ENCODE measurements at regions not wholly inside any gene's neighbourhood (a gene's known extent, or its start where the extent isn't known, plus 50 kb on each side); places are given as distances from the start of the nearest gene placed in this dataset.

DNA sequence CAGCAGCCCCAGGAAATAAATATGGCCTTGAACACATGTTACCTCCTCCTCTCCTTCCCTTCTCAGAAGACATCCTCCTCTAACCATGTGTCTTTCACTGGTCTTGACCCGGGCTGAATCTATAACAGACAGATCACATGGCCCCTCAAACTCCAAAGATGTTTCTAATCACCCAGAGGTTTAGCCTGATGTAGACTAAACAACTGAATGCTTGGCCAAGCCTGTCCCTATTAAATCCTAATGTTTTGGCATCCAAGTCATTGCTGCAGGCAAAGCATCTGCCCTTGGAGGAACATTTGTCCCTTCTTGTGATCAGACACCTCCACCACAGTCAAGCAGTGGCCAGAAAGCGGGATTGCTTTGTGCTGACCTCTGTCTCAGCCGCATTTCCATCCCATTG lies 65.5 kb downstream of the ANKRD60 start:
- no peak for DNase-seq (ENCODE audit: low read depth)
- TF ChIP-seq, protein P1, sequence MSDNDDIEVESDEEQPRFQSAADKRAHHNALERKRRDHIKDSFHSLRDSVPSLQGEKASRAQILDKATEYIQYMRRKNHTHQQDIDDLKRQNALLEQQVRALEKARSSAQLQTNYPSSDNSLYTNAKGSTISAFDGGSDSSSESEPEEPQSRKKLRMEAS (IDR thresholded peaks at IDR 0.05; ENCODE audit: low read depth, low read length): no peak
- no peak for TF ChIP-seq POLR2A (IDR thresholded peaks at IDR 0.05; ENCODE audit: extremely low read depth, insufficient read length)
- TF ChIP-seq MYC (IDR thresholded peaks at IDR 0.05; ENCODE audit: low read depth, low read length): no peak
- TF ChIP-seq, protein P2, sequence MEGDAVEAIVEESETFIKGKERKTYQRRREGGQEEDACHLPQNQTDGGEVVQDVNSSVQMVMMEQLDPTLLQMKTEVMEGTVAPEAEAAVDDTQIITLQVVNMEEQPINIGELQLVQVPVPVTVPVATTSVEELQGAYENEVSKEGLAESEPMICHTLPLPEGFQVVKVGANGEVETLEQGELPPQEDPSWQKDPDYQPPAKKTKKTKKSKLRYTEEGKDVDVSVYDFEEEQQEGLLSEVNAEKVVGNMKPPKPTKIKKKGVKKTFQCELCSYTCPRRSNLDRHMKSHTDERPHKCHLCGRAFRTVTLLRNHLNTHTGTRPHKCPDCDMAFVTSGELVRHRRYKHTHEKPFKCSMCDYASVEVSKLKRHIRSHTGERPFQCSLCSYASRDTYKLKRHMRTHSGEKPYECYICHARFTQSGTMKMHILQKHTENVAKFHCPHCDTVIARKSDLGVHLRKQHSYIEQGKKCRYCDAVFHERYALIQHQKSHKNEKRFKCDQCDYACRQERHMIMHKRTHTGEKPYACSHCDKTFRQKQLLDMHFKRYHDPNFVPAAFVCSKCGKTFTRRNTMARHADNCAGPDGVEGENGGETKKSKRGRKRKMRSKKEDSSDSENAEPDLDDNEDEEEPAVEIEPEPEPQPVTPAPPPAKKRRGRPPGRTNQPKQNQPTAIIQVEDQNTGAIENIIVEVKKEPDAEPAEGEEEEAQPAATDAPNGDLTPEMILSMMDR (IDR thresholded peaks at IDR 0.05; ENCODE audit: low read depth, low read length): no peak
- H3K4me3 ChIP-seq (ENCODE audit: low read depth, low read length): no peak overlapping the region

DNA sequence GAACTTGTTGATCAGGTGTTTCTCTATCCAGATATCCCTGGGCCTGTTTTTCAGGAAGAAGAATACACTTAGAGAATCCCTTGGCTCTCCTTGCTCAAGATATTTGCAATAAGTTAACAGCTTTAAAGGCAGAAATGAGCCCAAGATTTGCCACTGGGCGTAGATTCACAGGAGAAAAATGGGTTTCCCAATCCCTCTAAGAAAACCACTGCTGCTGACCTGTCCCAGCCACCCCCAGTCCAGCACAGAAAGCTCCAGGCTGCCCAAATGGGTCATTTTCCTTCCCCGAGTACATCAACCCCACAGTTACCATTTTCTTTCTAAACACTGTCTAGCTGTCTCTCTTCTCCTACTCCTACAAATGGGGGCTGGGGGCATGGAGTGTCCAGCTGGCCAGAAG lies 67.3 kb downstream of the ANKRD60 start:
- no peak overlapping the region for H3K4me3 ChIP-seq (ENCODE audit: low read depth, low read length)
- TF ChIP-seq, protein P1 (IDR thresholded peaks at IDR 0.05; ENCODE audit: low read depth, low read length): no peak
- TF ChIP-seq MYC (IDR thresholded peaks at IDR 0.05; ENCODE audit: low read depth, low read length): no peak
- TF ChIP-seq POLR2A (IDR thresholded peaks at IDR 0.05; ENCODE audit: extremely low read depth, insufficient read length): no peak
- TF ChIP-seq, protein P2 (IDR thresholded peaks at IDR 0.05; ENCODE audit: low read depth, low read length): no peak
- no peak for DNase-seq (ENCODE audit: low read depth)

DNA sequence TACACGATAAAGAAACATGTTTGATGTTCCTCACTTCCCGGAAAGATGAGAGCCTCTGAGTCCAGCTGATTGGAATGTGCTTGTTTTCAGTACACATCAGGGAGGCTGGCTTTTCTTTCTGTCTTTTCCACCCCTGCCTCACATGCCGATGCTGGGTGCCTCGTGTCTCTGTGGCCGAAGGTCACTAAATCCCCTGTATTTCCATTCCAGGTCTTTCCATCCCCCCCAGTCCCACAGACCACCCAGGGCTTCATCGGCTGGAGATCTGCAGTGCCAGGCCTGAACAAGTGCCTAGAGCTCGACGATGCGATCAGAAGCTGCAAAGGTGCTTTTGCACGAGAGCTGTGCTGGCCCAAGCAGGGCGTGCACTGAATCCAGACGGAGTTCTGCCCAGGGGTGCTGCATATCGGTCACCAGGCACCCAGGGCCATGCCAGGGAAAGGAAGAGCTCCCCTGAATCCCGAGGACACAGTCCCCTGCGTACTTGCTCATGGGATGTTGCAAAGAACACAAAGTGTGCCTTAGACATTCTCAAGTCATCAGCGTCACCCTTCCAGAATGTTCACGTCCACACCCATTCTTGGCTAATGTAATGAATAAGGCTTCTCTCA lies 67.9 kb downstream of the ANKRD60 start:
- DNase-seq (ENCODE audit: low read depth): no peak
- no peak overlapping the region for H3K4me3 ChIP-seq (ENCODE audit: low read depth, low read length)
- TF ChIP-seq, protein P1 (IDR thresholded peaks at IDR 0.05; ENCODE audit: low read depth, low read length): no peak
- no peak for TF ChIP-seq MYC (IDR thresholded peaks at IDR 0.05; ENCODE audit: low read depth, low read length)

DNA sequence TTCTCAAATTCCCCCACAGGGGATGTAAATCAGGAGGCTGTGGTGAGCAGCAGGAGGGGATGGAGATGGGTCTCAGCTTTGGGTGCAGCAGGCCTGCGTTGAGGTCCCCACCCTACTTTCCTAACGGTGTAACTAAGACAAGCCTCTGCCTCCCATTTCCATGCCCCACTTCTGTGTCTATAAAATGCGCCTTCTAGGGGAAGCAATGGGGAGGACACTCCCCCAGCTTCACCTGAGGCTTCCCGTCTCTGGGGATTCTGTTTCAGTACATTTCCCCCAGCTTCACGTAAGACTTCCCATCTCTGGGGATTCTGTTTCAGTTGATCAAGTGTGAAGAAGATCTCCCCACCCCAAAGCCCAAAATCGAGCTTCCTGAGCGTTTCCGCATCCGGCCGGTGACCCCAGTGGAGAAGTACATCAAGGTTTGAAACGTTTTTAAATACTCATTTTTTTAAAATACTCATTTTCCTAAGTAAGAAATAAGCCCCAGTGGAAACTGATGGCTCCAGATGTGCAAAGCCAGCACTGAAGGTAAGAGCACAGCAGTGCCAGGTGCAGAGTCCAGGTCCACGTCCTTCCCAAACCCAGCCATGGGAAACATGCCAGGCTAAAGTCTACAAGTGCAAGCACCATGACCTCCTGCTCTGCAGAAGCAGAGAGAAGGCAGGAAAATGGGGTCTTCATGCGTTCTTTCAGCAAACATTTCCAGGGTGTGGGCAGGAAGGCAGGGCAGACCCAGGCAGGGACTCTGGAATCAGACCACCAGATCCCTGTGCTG lies 73.1 kb downstream of the ANKRD60 start:
- TF ChIP-seq, protein P1 (IDR thresholded peaks at IDR 0.05; ENCODE audit: low read depth, low read length): no peak
- TF ChIP-seq POLR2A (IDR thresholded peaks at IDR 0.05; ENCODE audit: extremely low read depth, insufficient read length): no peak
- TF ChIP-seq, protein P2 (IDR thresholded peaks at IDR 0.05; ENCODE audit: low read depth, low read length): peak; percentile 1
- no peak for TF ChIP-seq MYC (IDR thresholded peaks at IDR 0.05; ENCODE audit: low read depth, low read length)
- no peak overlapping the region for H3K4me3 ChIP-seq (ENCODE audit: low read depth, low read length)
- no peak for DNase-seq (ENCODE audit: low read depth)

DNA sequence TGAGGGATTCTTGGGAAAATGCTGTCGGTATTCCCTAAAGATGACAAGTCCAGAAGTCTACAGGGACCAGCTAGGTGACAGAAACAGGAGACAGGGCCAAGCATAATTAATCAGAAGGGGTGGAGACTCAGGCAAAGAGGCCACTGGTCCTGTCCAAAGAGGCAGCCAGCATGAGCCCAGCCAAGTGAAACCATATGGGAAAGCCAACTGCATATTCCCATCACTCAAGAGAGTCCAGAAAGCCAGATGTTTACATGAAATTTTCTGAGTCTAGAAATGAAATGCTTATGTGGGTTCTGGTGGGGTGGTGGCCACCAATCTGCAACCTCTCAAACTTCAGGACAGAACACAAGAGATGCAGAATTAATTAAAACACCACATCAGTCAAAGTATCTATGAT lies 74.3 kb downstream of the ANKRD60 start:
- TF ChIP-seq POLR2A (IDR thresholded peaks at IDR 0.05; ENCODE audit: extremely low read depth, insufficient read length): no peak
- TF ChIP-seq MYC (IDR thresholded peaks at IDR 0.05; ENCODE audit: low read depth, low read length): no peak
- TF ChIP-seq, protein P2 (IDR thresholded peaks at IDR 0.05; ENCODE audit: low read depth, low read length): no peak
- no peak for DNase-seq (ENCODE audit: low read depth)
- H3K4me3 ChIP-seq (ENCODE audit: low read depth, low read length): no peak overlapping the region

DNA sequence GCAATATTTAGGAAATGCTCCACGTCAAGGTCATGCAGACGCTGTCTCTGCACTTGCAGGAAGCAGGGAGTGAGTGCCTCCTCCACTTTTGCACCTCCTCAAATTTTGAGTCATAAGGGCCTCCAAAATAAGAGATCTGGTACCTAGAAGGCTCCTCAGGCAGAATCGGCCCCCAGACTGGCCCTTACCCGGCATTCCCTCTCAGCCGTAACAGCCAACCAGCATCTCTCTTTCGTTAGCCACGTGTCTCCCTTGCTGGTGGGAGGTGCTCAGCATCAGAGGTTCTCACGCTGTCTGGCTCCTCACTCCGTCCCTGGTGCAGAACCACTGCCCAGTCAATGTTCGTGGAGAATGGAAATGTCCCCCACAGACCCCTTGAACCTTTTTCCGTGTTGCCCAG lies 75.3 kb downstream of the ANKRD60 start:
- no peak overlapping the region for H3K4me3 ChIP-seq (ENCODE audit: low read depth, low read length)
- no peak for DNase-seq (ENCODE audit: low read depth)
- TF ChIP-seq, protein P2 (IDR thresholded peaks at IDR 0.05; ENCODE audit: low read depth, low read length): no peak
- TF ChIP-seq MYC (IDR thresholded peaks at IDR 0.05; ENCODE audit: low read depth, low read length) (no peak), POLR2A (IDR thresholded peaks at IDR 0.05; ENCODE audit: extremely low read depth, insufficient read length) (no peak)
- TF ChIP-seq, protein P1 (IDR thresholded peaks at IDR 0.05; ENCODE audit: low read depth, low read length): no peak

Measured in NB4 (cell line).